Gastrocnemius medialis (tissue), 4 donors: ENCODE measurements at regions not wholly inside any gene's neighbourhood (a gene's known extent, or its start where the extent isn't known, plus 50 kb on each side); places are given as distances from the start of the nearest gene placed in this dataset.

Source experiments
- CTCF ChIP-seq, 5 experiments: fragments of 450-650 bp in 3 of 5; fragments of 200-600 bp in 2 of 5; sonication (generic) in 2 of 5; IDR thresholded peaks in 4 of 5; conservative IDR thresholded peaks in 1 of 5; 1 replicate in 4 of 5; 2 replicates in 1 of 5; pipeline ENCODE4 v1.5.1; 2016 to 2019; ENCODE audit warnings: antibody characterized with exemption in 5 of 5, mild to moderate bottlenecking in 3 of 5, moderate library complexity in 3 of 5
- POLR2A ChIP-seq, 2 donors: fragments of 450-650 bp; IDR thresholded peaks; one replicate each; pipeline ENCODE4 v1.6.1; 2017; ENCODE audit warnings: antibody characterized with exemption in 2 of 2, mild to moderate bottlenecking in 2 of 2, moderate library complexity in 2 of 2

DNA sequence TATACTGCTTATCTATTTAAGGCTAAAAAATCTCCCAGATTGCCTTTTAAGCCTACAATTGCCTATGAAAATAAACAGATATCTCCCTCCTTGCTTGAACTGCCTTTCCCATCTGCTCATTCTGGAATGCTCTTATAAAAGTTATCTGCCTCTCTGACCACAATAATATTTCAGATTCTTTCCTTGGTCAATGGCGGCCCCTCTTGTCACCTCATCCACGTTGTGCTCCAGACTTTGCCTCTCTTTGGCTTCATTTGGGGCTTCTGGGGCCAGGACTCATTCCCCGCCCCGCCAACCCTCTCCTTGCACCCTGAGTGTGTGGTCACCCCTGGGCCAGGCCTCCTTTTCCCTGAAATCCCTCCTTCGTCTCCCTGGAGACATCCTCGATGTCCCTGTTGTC lies 110.0 kb upstream of the RPS23 start:
- no peak for TF ChIP-seq CTCF (IDR thresholded peaks at IDR 0.05 in 4 of 5, conservative IDR thresholded peaks at IDR 0.05 in 1 of 5)
- TF ChIP-seq POLR2A (IDR thresholded peaks at IDR 0.05): no peak
